GM12873 (cell line): ENCODE measurements at regions not wholly inside any gene's neighbourhood (a gene's known extent, or its start where the extent isn't known, plus 50 kb on each side); places are given as distances from the start of the nearest gene placed in this dataset.

Experiments
- CTCF ChIP-seq: IDR thresholded peaks from 2 replicates; pipeline ENCODE4 v1.5.1; 2012; ENCODE audit warnings: low read depth, mild to moderate bottlenecking, moderate library complexity, low read length, control low read depth; ENCODE audit not compliant: insufficient read depth; ENCODE audit errors: missing control alignments

GRCh38 chr2:238668426-238668825, 179.5 kb upstream of the TWIST2 start:
- TF ChIP-seq CTCF, result no peak

- TF ChIP-seq CTCF, result no peak
These were observed 178.8 kb upstream of the TWIST2 start for GRCh38 chr2:238669046-238669445.

- TF ChIP-seq CTCF, result no peak
These were observed 178.3 kb upstream of the TWIST2 start for GRCh38 chr2:238669581-238670080.

- no peak for TF ChIP-seq CTCF
These were observed 177.7 kb upstream of the TWIST2 start for GRCh38 chr2:238670111-238670585.

- TF ChIP-seq CTCF, result no peak
These were observed 165.3 kb upstream of the TWIST2 start for GRCh38 chr2:238682536-238682935.

- TF ChIP-seq CTCF, result no peak
These were observed 163.2 kb upstream of the TWIST2 start for GRCh38 chr2:238684362-238685326.

GRCh38 chr2:238685327-238685709, 162.6 kb upstream of the TWIST2 start:
- no peak for TF ChIP-seq CTCF
